Adipocyte (in vitro differentiated cells): ENCODE measurements at regions not wholly inside any gene's neighbourhood (a gene's known extent, or its start where the extent isn't known, plus 50 kb on each side); places are given as distances from the start of the nearest gene placed in this dataset.

Experiments used
- DNase-seq: peaks from one replicate; pipeline ENCODE4 v3.0.0-alpha.2; 2015; ENCODE audit warnings: low read depth
- H3K27me3 ChIP-seq: replicated peaks from 2 replicates; pipeline ENCODE4 v1.7.0; 2013; ENCODE audit warnings: mild to moderate bottlenecking, low read length, moderate library complexity; ENCODE audit not compliant: control insufficient read depth, insufficient read depth
- H3K36me3 ChIP-seq: 2 replicates; pipeline ENCODE4 v1.7.0; 2013; ENCODE audit warnings: low read length, mild to moderate bottlenecking, moderate library complexity; ENCODE audit not compliant: control insufficient read depth, insufficient read depth, severe bottlenecking
- H3K4me1 ChIP-seq: 2 replicates; pipeline ENCODE4 v1.7.0; 2013; ENCODE audit warnings: mild to moderate bottlenecking, low read length, moderate library complexity; ENCODE audit not compliant: control insufficient read depth, insufficient read depth
- H3K4me3 ChIP-seq: 2 replicates; pipeline ENCODE4 v1.7.0; 2013; ENCODE audit warnings: mild to moderate bottlenecking, low read length, moderate library complexity
- H3K9ac ChIP-seq: 2 replicates; pipeline ENCODE4 v1.7.0; 2013; ENCODE audit warnings: mild to moderate bottlenecking, low read length, moderate library complexity
- H3K9me3 ChIP-seq: 2 replicates; pipeline ENCODE4 v1.7.0; 2013; ENCODE audit warnings: mild to moderate bottlenecking, low read length, moderate library complexity; ENCODE audit not compliant: control insufficient read depth

DNA sequence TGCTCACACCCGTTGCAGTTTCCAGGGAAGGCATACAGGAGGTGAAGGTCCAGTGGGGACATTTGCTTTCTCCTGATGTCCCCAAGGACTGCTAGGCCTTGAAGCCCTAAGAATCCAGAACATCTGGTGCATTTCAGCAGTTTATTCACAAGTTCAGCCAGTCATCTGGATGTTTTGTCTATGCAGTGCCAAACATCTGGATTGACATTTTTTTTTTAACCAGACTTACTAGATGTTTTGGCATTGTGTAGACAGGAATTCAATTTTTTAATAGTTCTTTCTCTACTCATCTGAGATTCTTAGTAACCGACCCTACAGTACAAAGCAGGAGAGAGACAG lies 256.2 kb downstream of the CLIC5 start:
- Histone ChIP-seq H3K27me3 (no peaks in the 10 kb centered on the region), H3K9me3 (peaks cover 4% of the 10 kb centered on the region), H3K36me3 (no peaks in the 10 kb centered on the region), H3K4me1 (peaks cover 24% of the 10 kb centered on the region), H3K9ac (no peak overlapping the region), H3K4me3 (no peak overlapping the region)
- peak; percentile 40 for DNase-seq

DNA sequence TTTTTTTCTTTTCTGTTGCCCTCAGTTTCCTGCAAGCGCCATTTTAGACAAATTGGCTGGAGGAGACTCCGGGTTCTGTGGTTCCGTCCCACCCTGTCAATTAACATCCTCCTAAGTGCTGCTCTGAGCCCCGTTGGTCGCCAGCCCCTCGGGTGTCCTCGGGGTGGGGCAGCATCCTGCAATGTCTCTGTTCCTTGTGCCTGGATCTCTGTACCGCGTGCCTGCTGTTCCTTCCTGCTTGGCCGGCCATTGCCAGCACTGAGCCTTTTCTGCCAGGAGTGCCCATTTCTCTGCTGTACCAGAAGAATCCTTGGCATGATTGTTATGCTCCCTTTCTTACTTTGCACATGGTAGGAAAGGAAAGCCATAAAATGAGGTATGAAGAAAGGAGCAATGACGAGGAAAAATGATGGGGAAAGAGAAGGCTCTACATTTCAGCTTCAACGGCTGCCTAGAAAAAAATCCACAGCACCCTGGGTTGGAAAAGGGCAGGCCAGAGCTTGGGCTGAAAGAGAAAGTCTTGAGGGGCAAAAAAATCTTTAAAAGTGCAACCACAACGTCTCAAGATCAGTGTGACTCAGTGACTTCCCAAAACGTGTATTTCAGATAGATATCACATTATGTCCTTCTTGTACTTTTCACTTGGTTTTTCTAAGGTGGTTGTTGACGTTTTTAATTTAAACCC lies 256.7 kb downstream of the CLIC5 start:
- Histone ChIP-seq H3K9ac (no peak overlapping the region), H3K36me3 (no peaks in the 10 kb centered on the region), H3K27me3 (no peaks in the 10 kb centered on the region)

DNA sequence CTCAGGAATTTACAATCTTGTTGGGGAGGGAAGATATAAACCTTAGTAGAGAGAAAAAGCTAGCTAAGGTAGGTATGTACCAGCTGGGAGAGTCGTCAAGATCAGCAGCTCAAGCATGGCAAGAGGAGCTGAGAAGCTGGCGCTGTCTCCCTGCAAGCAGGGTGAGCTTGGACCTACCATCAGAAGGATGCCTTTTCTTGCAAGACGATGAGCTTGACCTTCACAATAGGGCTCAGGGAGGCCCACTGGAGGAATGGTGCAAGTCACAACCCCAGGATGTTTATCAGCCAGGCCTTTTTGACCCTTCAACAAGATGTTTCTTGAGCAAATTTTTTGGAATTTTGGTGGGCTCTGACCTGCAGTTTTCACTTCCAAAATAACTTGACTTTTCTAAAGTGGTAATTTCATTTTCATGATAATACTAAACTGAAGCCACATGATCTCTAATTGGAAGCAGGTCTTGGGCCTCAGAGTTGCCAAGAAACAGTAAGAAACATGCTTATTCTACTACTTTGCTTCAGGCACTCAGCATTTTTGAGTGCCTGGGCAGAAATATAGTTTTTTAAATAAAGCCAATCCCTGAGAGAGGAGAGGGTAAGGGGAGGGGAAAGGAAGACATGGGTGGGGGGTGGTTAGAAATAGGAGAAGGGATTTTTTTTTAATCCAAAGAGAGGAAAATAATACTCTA lies 258.1 kb downstream of the CLIC5 start:
- Histone ChIP-seq H3K4me3 (no peak overlapping the region), H3K9ac (no peak overlapping the region), H3K27me3 (no peaks in the 10 kb centered on the region), H3K9me3 (no peaks in the 10 kb centered on the region), H3K4me1 (peaks cover 24% of the 10 kb centered on the region), H3K36me3 (no peaks in the 10 kb centered on the region)
- peak; percentile 85 for DNase-seq

More for the DNA sequence above, 256.7 kb downstream of the CLIC5 start:
- Histone ChIP-seq H3K9me3 (peaks cover under 1% of the 10 kb centered on the region), H3K4me1 (peaks cover 24% of the 10 kb centered on the region), H3K4me3 (no peak overlapping the region)
- DNase-seq, result peak; percentile 4

DNA sequence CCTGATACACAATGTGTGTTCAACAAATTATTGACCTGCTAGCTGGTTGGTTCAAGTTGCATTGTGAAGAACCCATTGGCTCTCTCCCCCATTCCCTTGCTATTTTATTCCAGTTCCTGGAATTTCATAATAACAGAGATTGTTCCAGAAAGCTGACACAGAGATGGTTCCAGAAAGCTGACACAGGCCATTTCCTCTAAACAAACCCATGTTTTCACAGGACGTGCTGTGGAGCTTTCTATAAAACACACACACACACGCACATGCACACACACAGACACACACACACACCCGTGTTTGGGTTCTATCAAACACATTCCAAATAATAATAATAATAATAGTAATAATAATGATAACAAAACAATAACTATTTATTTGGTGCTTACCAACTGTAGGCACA lies 259.1 kb downstream of the CLIC5 start:
- no peak for DNase-seq
- H3K4me3 ChIP-seq, result no peak overlapping the region
- H3K36me3 ChIP-seq, result no peaks in the 10 kb centered on the region
- H3K9ac ChIP-seq, result no peak overlapping the region
- H3K9me3 ChIP-seq, result no peaks in the 10 kb centered on the region
- H3K27me3 ChIP-seq, result no peaks in the 10 kb centered on the region
- peaks cover 24% of the 10 kb centered on the region for H3K4me1 ChIP-seq

DNA sequence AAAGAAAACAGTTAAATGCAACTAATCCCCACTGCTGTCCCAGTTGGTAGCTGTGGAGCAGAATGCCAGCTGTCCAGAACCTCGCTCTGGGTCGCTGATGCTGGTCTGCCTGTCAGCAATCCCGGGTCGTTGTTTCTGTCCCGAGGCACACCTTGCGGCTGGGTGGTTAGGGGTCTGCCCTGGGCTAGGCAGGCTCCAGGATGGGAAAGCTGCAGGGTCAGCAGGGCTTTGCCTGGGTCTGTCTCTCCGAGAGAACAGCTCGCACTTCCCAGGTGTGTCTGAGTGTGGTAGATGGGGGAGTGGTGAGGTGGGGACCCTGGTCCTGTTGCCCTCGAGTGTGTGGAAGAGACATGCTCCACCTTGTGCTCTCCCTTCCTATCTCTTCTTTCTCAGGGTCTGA lies 261.2 kb downstream of the CLIC5 start:
- Histone ChIP-seq H3K27me3 (no peaks in the 10 kb centered on the region), H3K4me3 (no peak overlapping the region), H3K36me3 (no peaks in the 10 kb centered on the region), H3K4me1 (peaks cover 20% of the 10 kb centered on the region), H3K9ac (no peak overlapping the region), H3K9me3 (no peaks in the 10 kb centered on the region)
- DNase-seq, result no peak

DNA sequence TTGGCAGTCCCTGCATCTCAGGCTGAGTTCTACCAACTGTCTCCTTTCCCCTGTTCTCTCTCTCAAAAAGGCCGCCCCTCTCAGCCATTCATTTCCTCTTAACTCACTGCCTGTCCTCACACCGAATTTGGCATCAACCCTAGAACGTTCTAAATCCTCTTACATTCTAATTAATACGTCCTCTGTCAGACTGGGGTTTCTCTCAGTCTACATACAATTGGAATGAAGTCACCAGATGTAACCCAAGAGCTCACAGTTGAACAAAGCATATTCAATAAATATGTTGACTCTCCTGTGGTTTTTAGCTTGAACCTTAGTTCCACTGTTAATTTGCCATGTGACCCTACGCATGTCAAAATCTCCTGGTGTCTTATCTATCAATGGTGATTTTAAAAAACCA lies 269.6 kb downstream of the CLIC5 start:
- H3K27me3 ChIP-seq, result peaks cover 2% of the 10 kb centered on the region
- DNase-seq, result peak; percentile 68
- no peaks in the 10 kb centered on the region for H3K4me1 ChIP-seq
- no peaks in the 10 kb centered on the region for H3K36me3 ChIP-seq
- H3K4me3 ChIP-seq, result no peak overlapping the region
- no peak overlapping the region for H3K9ac ChIP-seq
- H3K9me3 ChIP-seq, result peaks cover 13% of the 10 kb centered on the region

DNA sequence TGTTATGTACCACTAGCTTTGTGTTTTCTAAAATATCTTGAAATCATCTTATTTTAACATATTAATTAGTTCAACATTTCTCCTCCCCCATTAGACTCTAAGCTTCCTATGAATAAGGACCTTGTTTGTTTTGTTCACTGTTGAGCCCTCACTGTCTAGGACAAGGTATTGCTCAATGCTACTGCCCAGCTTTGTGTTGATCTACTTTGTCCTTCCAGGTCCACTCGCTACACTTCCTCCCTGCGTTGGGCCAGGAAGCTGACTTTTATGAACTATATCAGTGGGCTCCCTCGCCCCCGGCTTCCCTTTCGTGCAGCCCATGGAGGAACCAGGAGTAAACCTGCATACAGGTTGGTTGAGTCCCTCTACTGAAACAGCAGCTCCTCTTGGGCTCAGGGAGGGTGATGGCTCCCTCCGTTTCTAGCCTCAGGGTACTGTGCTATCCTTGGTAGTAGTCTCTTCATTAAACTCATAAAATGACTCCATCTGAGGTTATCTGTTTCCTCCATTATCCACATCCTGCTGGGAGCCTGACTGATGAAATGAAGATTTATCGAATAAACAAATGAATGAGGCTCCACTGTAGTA lies 272.5 kb downstream of the CLIC5 start:
- peak; percentile 11 for DNase-seq
- Histone ChIP-seq H3K9ac (no peak overlapping the region), H3K4me3 (no peak overlapping the region), H3K27me3 (no peaks in the 10 kb centered on the region), H3K9me3 (peaks cover 12% of the 10 kb centered on the region), H3K4me1 (no peaks in the 10 kb centered on the region), H3K36me3 (no peaks in the 10 kb centered on the region)

DNA sequence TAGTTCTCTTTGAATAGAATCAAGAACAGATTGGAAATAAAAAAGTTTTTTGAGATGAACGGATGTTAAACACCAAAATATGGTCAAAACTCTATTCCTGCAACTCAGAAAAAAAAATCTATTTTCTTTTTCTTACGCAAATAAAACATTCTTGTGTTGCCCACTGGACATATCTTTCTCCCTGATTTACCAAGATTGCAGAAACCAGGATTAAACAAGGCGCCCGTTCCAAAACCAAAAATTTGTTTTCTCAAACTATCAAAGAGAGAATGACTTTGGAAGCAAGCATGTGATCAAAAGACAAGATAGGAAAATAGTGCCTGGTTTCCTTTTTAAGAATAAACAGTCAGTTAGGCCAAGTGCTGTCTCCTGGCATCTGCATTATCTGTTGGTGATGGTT lies 273.1 kb downstream of the CLIC5 start:
- Histone ChIP-seq H3K27me3 (no peaks in the 10 kb centered on the region), H3K36me3 (no peaks in the 10 kb centered on the region), H3K9me3 (peaks cover 6% of the 10 kb centered on the region), H3K4me3 (no peak overlapping the region), H3K4me1 (no peaks in the 10 kb centered on the region), H3K9ac (no peak overlapping the region)
- DNase-seq, result peak; percentile 9

DNA sequence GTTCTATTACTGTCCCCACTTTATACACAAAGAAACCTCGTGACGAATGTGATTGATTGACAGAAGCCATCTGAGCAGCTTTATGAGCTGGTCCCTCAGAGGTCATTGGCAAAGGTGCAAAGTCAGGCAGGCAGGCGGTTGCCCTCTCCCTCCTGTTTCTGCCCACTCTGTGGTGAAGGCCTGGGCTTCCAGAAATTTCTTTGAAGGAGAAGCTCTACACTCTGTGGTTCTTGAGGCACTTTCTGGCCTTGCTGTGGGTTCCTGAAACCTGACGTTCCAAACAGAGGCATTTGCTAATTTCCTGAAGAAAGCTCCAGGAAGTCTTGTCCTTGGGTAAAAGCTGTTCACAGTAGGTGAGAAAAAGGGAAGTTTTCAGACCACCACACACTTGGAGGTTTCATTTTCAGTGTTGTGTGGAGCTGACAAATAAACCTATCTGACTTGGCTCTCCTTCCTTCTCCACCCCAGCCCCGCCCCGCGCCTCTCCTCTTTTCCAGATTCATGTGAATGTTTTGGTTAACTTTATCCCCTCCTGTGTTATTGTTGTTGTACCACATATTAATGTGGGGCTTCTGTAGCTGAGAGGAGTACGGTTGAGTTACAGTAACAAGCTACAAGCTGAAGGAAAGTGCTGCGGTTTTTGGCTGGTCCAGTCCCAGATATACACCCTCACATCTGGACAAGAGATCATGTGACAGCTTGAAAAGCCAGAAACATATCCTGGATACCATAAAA lies 274.1 kb downstream of the CLIC5 start:
- Histone ChIP-seq H3K9me3 (no peaks in the 10 kb centered on the region), H3K9ac (no peak overlapping the region), H3K27me3 (no peaks in the 10 kb centered on the region), H3K4me3 (peak overlapping the region; percentile 17), H3K36me3 (no peaks in the 10 kb centered on the region), H3K4me1 (no peaks in the 10 kb centered on the region)
- peak; percentile 53 for DNase-seq

DNA sequence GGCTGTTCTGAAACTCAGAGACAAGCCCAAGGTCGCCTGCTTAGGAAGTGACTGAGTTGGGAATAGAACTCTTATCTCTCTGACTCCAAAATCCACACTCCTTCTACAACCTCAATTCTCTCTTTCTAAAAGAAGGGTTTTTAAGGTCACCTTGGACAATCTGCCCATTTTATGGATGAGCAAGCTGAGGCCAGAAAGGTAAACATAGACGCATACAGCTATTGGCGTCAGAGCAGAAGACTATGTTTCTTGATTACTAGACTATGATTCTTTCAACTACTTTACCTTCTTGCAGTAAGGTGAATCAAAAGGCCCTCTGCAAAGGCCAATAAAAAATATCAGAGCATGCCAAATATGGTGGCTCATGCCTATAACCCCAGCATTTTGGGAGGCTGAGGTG lies 276.6 kb downstream of the CLIC5 start:
- Histone ChIP-seq H3K4me3 (no peak overlapping the region), H3K36me3 (no peaks in the 10 kb centered on the region), H3K9ac (no peak overlapping the region), H3K4me1 (no peaks in the 10 kb centered on the region), H3K27me3 (peaks cover under 1% of the 10 kb centered on the region), H3K9me3 (no peaks in the 10 kb centered on the region)
- DNase-seq, result no peak

DNA sequence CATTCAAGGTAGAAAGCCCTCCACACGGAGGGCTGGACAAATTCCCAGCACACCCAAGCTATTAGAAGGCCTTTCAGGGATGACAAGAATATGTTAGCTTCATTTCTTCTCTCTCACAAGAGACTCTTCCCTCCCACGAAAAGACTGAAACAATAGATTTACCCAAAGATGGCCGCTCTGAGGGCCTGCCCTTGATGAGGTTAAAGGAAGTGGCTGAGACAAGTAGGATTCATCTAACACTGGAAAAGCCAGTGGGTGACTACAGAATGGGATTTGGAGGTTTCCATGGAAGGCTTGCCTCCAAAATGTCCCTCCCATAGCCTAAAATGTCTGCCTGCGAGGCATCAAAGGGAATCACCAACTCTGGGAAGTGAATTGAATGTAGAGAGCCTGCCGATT lies 277.6 kb downstream of the CLIC5 start:
- H3K9me3 ChIP-seq, result no peaks in the 10 kb centered on the region

More for the DNA sequence above, 277.6 kb downstream of the CLIC5 start:
- no peak for DNase-seq
- H3K36me3 ChIP-seq, result no peaks in the 10 kb centered on the region
- no peak overlapping the region for H3K9ac ChIP-seq
- no peak overlapping the region for H3K4me3 ChIP-seq
- no peaks in the 10 kb centered on the region for H3K4me1 ChIP-seq
- peaks cover 4% of the 10 kb centered on the region for H3K27me3 ChIP-seq
